GM18519 (cell line): ENCODE measurements at regions not wholly inside any gene's neighbourhood (a gene's known extent, or its start where the extent isn't known, plus 50 kb on each side); places are given as distances from the start of the nearest gene placed in this dataset.
A peak's percentile ranks its signal among the peaks of the same experiment; 100 is the strongest.

Experiments used
- ATAC-seq: cut with Tn5 transposase; IDR thresholded peaks from one replicate; pipeline ENCODE4 v1.9.1; 2021; ENCODE audit warnings: mild to moderate bottlenecking, moderate library complexity; ENCODE audit not compliant: unreplicated experiment, low FRiP score

DNA sequence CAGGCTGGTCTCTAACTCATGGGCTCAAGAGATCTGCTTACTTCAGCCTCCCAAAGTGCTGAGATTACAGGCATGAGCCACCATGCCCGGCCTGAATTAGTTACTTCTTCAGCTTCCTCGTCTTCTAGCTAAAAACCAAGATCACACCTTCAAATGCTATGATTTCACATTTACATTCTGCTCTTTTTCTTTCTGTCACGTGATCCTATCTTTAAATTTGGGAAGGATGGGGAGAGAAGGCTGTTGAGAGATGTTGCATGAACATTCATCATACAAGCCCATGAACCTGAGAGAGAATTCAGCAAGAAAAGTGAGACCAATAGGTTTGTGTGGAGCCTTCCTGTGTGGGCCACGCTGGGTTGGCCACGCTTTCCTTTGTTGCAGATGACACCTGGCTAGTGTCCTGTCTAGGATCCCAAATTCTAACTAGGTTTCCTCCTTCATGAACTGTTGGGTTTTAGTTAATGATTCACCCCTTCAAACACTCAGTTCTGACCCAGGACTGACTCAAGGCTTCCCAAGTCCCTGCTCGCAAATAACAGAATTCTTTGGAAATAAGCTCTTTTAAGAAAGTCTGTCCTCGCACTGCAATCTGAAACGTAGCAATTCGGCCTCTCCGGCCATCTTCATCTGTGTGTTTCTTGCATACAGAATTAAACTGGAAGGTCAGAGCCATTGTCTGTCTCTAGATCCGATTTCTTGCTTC, 57.3 kb upstream of the CREB1 start:
- ATAC-seq, result no peak

- peak; percentile 66 for ATAC-seq
Measured at GRCh38 chr2:207473049-207473930, 56.5 kb upstream of the CREB1 start.

GRCh38 chr2:207473931-207474235, 55.9 kb upstream of the CREB1 start:
- no peak for ATAC-seq

- no peak for ATAC-seq
Measured at GRCh38 chr2:207474863-207475485, 54.8 kb upstream of the CREB1 start.

DNA sequence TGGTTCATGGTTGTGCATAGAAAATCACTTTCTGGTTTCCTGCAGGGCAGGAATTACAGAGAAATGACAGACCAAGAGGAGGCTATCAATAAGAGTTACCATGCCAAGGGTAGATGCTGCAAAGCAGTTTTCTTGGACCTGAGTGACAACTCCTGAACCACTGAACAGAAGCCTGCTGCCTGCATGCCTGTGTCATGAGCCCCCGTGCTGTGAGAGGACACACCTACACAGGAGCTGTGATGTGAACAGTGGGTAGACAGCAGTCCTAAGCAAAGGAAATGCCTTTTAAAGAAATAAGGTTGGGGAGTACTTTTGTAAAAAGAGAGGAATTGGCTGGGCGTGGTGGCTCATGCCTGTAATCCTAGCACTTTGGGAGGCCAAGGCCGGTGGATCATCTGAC, 54.2 kb upstream of the CREB1 start:
- ATAC-seq, result no peak

DNA sequence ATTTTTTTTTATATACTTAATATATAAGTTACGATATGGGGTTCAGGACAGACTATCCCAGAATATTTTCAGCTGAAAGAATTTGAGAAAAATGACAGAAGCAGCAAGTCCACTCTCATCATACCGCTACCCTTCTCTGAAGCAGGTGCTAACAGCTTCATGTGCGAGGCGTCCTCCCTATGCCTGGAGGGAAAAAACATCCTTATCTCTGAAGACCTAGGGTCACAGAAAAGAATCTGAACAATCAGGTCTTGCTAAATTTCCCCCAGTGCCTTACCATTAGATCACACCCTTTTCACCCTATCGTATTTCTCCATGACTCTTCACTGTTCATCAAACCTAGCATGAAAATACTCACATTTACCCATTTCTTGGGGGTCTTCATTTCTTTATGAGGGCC, 51.9 kb upstream of the CREB1 start:
- no peak for ATAC-seq

GRCh38 chr2:207478572-207478971, 51.2 kb upstream of the CREB1 start:
- ATAC-seq, result no peak

- no peak for ATAC-seq
Measured at GRCh38 chr2:207479198-207479785, 50.5 kb upstream of the CREB1 start.
